ENCODE measurements at regions not wholly inside any gene's neighbourhood (a gene's known extent, or its start where the extent isn't known, plus 50 kb on each side); places are given as distances from the start of the nearest gene placed in this dataset.
A peak's percentile ranks its signal among the peaks of the same experiment; 100 is the strongest.
"Not testable (repeated sequence)": the region's sequence is repeated elsewhere in the genome, so short reads cannot be mapped to it uniquely, and the experiment has no call there.

GRCh38 chr11:123325533-123325932, 104.5 kb upstream of the GRAMD1B start:
- ATAC-seq = no peak
- TF ChIP-seq ZNF8 (CRISPR knock-in tag; IDR thresholded peaks at IDR 0.05) = no peak
- TF ChIP-seq ZNF70 (CRISPR knock-in tag; IDR thresholded peaks at IDR 0.05) = no peak
- TF ChIP-seq PATZ1 (CRISPR knock-in tag; IDR thresholded peaks at IDR 0.05; ENCODE audit: borderline replicate concordance) = no peak
- no peak for TF ChIP-seq RARB (CRISPR knock-in tag; IDR thresholded peaks at IDR 0.05)
- no peak for TF ChIP-seq TCF4 (CRISPR knock-in tag; IDR thresholded peaks at IDR 0.05; ENCODE audit: borderline replicate concordance)
- no peak for TF ChIP-seq SNAI2 (CRISPR knock-in tag; IDR thresholded peaks at IDR 0.05)
- no peak for TF ChIP-seq OSR1 (CRISPR knock-in tag; IDR thresholded peaks at IDR 0.05)
- TF ChIP-seq POU6F1 (CRISPR knock-in tag; IDR thresholded peaks at IDR 0.05; ENCODE audit: borderline replicate concordance, low read depth) = no peak

- no peak for TF ChIP-seq CREB5 (CRISPR knock-in tag; IDR thresholded peaks at IDR 0.05; ENCODE audit: low read depth)
- TF ChIP-seq ZC3H10 (CRISPR knock-in tag; IDR thresholded peaks at IDR 0.05) = no peak
- no peak for TF ChIP-seq ZNF70 (CRISPR knock-in tag; IDR thresholded peaks at IDR 0.05)
- no peak for TF ChIP-seq ISL1 (CRISPR knock-in tag; IDR thresholded peaks at IDR 0.05)
- no peak for TF ChIP-seq ZFP3 (CRISPR knock-in tag; IDR thresholded peaks at IDR 0.05)
- TF ChIP-seq RARB (CRISPR knock-in tag; IDR thresholded peaks at IDR 0.05) = no peak
- no peak for TF ChIP-seq ZFP30 (CRISPR knock-in tag; IDR thresholded peaks at IDR 0.05)
- no peak for TF ChIP-seq CSRNP3 (CRISPR knock-in tag; IDR thresholded peaks at IDR 0.05)
- TF ChIP-seq ARNTL (CRISPR knock-in tag; IDR thresholded peaks at IDR 0.05; ENCODE audit: borderline replicate concordance, low read depth) = no peak
- ATAC-seq = no peak
Observed at GRCh38 chr11:123323568-123323967, 106.5 kb upstream of the GRAMD1B start.

GRCh38 chr11:123321636-123322035, 108.4 kb upstream of the GRAMD1B start:
- TF ChIP-seq PPARA (CRISPR knock-in tag; IDR thresholded peaks at IDR 0.05; ENCODE audit: borderline replicate concordance) (no peak), ZNF70 (CRISPR knock-in tag; IDR thresholded peaks at IDR 0.05) (no peak), TCF4 (CRISPR knock-in tag; IDR thresholded peaks at IDR 0.05; ENCODE audit: borderline replicate concordance) (no peak), CREB5 (CRISPR knock-in tag; IDR thresholded peaks at IDR 0.05; ENCODE audit: low read depth) (no peak), RARB (CRISPR knock-in tag; IDR thresholded peaks at IDR 0.05) (no peak)
- ATAC-seq = no peak

GRCh38 chr11:123318623-123319022, 111.4 kb upstream of the GRAMD1B start:
- TF ChIP-seq ZNF8 (CRISPR knock-in tag; IDR thresholded peaks at IDR 0.05) (0 out of 2 replicates have a peak, but pooled peaks have one; percentile 45), TSHZ2 (CRISPR knock-in tag; IDR thresholded peaks at IDR 0.05) (peak; percentile 24; the same call in 1 of the 2 replicates), OSR1 (CRISPR knock-in tag; IDR thresholded peaks at IDR 0.05) (no peak), TCF4 (CRISPR knock-in tag; IDR thresholded peaks at IDR 0.05; ENCODE audit: borderline replicate concordance) (peak; percentile 69)
- ATAC-seq = no peak

GRCh38 chr11:123318132-123318531, 111.9 kb upstream of the GRAMD1B start:
- ATAC-seq = not testable (repeated sequence)
